HG02885 (cell line): ENCODE measurements at regions not wholly inside any gene's neighbourhood (a gene's known extent, or its start where the extent isn't known, plus 50 kb on each side); places are given as distances from the start of the nearest gene placed in this dataset.
A peak's percentile ranks its signal among the peaks of the same experiment; 100 is the strongest.
"Not testable (repeated sequence)": the region's sequence is repeated elsewhere in the genome, so short reads cannot be mapped to it uniquely, and the experiment has no call there.

Experiments
- ATAC-seq: cut with Tn5 transposase; IDR thresholded peaks from one replicate; pipeline ENCODE4 v1.9.1; 2021; ENCODE audit warnings: mild to moderate bottlenecking; ENCODE audit not compliant: unreplicated experiment, poor library complexity

GRCh38 chr6:28657381-28657768 is 131.7 kb downstream of the GPX5 start:
- ATAC-seq = no peak

GRCh38 chr6:28657769-28658465 is 132.2 kb downstream of the GPX5 start:
- peak; percentile 70 for ATAC-seq

- ATAC-seq = no peak
Observed at GRCh38 chr6:28658475-28659249, 133.0 kb downstream of the GPX5 start.

- no peak for ATAC-seq
Observed at GRCh38 chr6:28659250-28659566, 133.5 kb downstream of the GPX5 start.

- ATAC-seq = no peak
Observed at GRCh38 chr6:28661097-28661713, 135.5 kb downstream of the GPX5 start.

- no peak for ATAC-seq
Observed at GRCh38 chr6:28664870-28665396, 139.3 kb downstream of the GPX5 start.

GRCh38 chr6:28673417-28673786 is 147.7 kb downstream of the GPX5 start:
- ATAC-seq = no peak

- no peak for ATAC-seq
Observed at GRCh38 chr6:28673787-28674671, 148.3 kb downstream of the GPX5 start.

GRCh38 chr6:28675600-28675999 is 149.9 kb downstream of the GPX5 start:
- no peak for ATAC-seq

GRCh38 chr6:28682542-28682941 is 156.9 kb downstream of the GPX5 start:
- no peak for ATAC-seq

GRCh38 chr6:28682956-28683685 is 157.4 kb downstream of the GPX5 start:
- ATAC-seq = not testable (repeated sequence)

GRCh38 chr6:28683945-28684538 is 158.4 kb downstream of the GPX5 start:
- peak; percentile 44 for ATAC-seq

- not testable (repeated sequence) for ATAC-seq
Observed at GRCh38 chr6:28685960-28686359, 160.3 kb downstream of the GPX5 start.

GRCh38 chr6:28686446-28687027 is 160.9 kb downstream of the GPX5 start:
- ATAC-seq = not testable (repeated sequence)

GRCh38 chr6:28687309-28687981 is 161.8 kb downstream of the GPX5 start:
- ATAC-seq = not testable (repeated sequence)

GRCh38 chr6:28691991-28692390 is 166.3 kb downstream of the GPX5 start:
- not testable (repeated sequence) for ATAC-seq

- no peak for ATAC-seq
Observed at GRCh38 chr6:28693033-28693750, 167.5 kb downstream of the GPX5 start.
